ENCODE measurements at regions not wholly inside any gene's neighbourhood (a gene's known extent, or its start where the extent isn't known, plus 50 kb on each side); places are given as distances from the start of the nearest gene placed in this dataset.

DNA sequence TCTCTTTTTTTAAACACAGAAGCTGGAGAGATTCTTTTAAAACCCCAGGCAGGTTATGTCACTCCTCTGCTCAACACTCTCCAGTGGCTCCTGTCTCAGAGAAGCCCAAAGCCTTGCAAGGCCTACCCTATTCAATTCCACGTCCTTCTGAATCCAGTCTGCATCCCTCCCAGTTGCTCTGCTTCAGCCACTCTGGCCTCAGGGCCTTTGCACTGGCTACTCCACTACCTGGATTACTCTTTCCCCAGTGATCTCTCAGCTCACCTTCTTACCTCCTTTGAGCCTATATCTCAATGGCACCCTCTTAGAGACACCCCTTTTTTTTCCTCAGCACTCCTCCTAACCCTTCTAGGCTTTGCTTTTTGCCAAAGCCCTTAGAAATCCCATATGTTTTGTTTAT is 185.8 kb downstream of the CLIC5 start:
- TF ChIP-seq CTCF (conservative IDR thresholded peaks at IDR 0.05), result no peak
- no peak for TF ChIP-seq EZH2 (IDR thresholded peaks at IDR 0.05; ENCODE audit: low read depth)

Data from PC-9 (cell line).